ENCODE measurements at regions not wholly inside any gene's neighbourhood (a gene's known extent, or its start where the extent isn't known, plus 50 kb on each side); places are given as distances from the start of the nearest gene placed in this dataset.

- TF ChIP-seq POLR2A (IDR thresholded peaks at IDR 0.05; ENCODE audit: low read depth, low read length) = no peak
- TF ChIP-seq POLR2AphosphoS5 (IDR thresholded peaks at IDR 0.05; ENCODE audit: low read depth, low read length) = no peak
- no peak for TF ChIP-seq TAF1 (IDR thresholded peaks at IDR 0.05; ENCODE audit: low read depth, low read length)
- TF ChIP-seq POU2F2 (IDR thresholded peaks at IDR 0.05; ENCODE audit: low read depth, low read length) = no peak
- TF ChIP-seq PAX5 (IDR thresholded peaks at IDR 0.05; ENCODE audit: insufficient read depth, low read length, severe bottlenecking) = no peak
- no peak for TF ChIP-seq SPI1 (IDR thresholded peaks at IDR 0.05; ENCODE audit: low read depth, low read length)
Measured at GRCh38 chr21:14741256-14741655, 195.1 kb upstream of the SAMSN1 start.

Data from GM12891 (cell line).